ENCODE measurements at regions not wholly inside any gene's neighbourhood (a gene's known extent, or its start where the extent isn't known, plus 50 kb on each side); places are given as distances from the start of the nearest gene placed in this dataset.

- H3K9ac ChIP-seq = no peak overlapping the region
- no peaks in the 10 kb centered on the region for H4K20me1 ChIP-seq
- H3K4me1 ChIP-seq = peaks cover 19% of the 10 kb centered on the region
- no peak overlapping the region for H3K4me2 ChIP-seq
- no peaks in the 10 kb centered on the region for H3K27me3 ChIP-seq
- H3K4me3 ChIP-seq = no peak overlapping the region
- no peaks in the 10 kb centered on the region for H3K9me3 ChIP-seq
- no peaks in the 10 kb centered on the region for H3K36me3 ChIP-seq
- no peak for TF ChIP-seq Cebpa-rat (IDR thresholded peaks at IDR 0.05)
- H3K27ac ChIP-seq = peak overlapping the region; percentile 56; the same call in 1 of the 2 replicates
These were observed 99.7 kb upstream of the IRF2BP2 start for GRCh38 chr1:234709473-234710228.

GRCh38 chr1:234708700-234709395 is 98.9 kb upstream of the IRF2BP2 start:
- Histone ChIP-seq H3K4me2 (no peak overlapping the region), H3K4me1 (peaks cover 26% of the 10 kb centered on the region)

GRCh38 chr1:234707641-234708040 is 97.7 kb upstream of the IRF2BP2 start:
- H3K4me1 ChIP-seq = peaks cover 26% of the 10 kb centered on the region
- H3K27ac ChIP-seq = no peak overlapping the region
- H3K9ac ChIP-seq = no peak overlapping the region
- no peaks in the 10 kb centered on the region for H4K20me1 ChIP-seq
- TF ChIP-seq Cebpa-rat (IDR thresholded peaks at IDR 0.05) = no peak
- no peak overlapping the region for H3K4me3 ChIP-seq
- H3K4me2 ChIP-seq = no peak overlapping the region
- H3K27me3 ChIP-seq = no peaks in the 10 kb centered on the region
- H3K36me3 ChIP-seq = no peaks in the 10 kb centered on the region
- no peaks in the 10 kb centered on the region for H3K9me3 ChIP-seq

More at GRCh38 chr1:234708700-234709395, 98.9 kb upstream of the IRF2BP2 start:
- H4K20me1 ChIP-seq = no peaks in the 10 kb centered on the region
- H3K27me3 ChIP-seq = no peaks in the 10 kb centered on the region
- H3K9ac ChIP-seq = no peak overlapping the region
- TF ChIP-seq Cebpa-rat (IDR thresholded peaks at IDR 0.05) = no peak
- no peaks in the 10 kb centered on the region for H3K9me3 ChIP-seq
- H3K4me3 ChIP-seq = no peak overlapping the region
- no peak overlapping the region for H3K27ac ChIP-seq
- H3K36me3 ChIP-seq = no peaks in the 10 kb centered on the region

GRCh38 chr1:234706931-234707330 is 97.0 kb upstream of the IRF2BP2 start:
- H3K4me1 ChIP-seq = peaks cover 26% of the 10 kb centered on the region
- H3K27ac ChIP-seq = no peak overlapping the region
- H3K36me3 ChIP-seq = no peaks in the 10 kb centered on the region
- H4K20me1 ChIP-seq = no peaks in the 10 kb centered on the region
- no peak overlapping the region for H3K9ac ChIP-seq
- no peak overlapping the region for H3K4me2 ChIP-seq
- no peaks in the 10 kb centered on the region for H3K9me3 ChIP-seq
- no peak overlapping the region for H3K4me3 ChIP-seq
- no peak for TF ChIP-seq Cebpa-rat (IDR thresholded peaks at IDR 0.05)
- no peaks in the 10 kb centered on the region for H3K27me3 ChIP-seq

GRCh38 chr1:234706199-234706598 is 96.2 kb upstream of the IRF2BP2 start:
- TF ChIP-seq Cebpa-rat (IDR thresholded peaks at IDR 0.05) = no peak
- no peaks in the 10 kb centered on the region for H4K20me1 ChIP-seq
- H3K36me3 ChIP-seq = no peaks in the 10 kb centered on the region
- H3K4me2 ChIP-seq = no peak overlapping the region
- no peak overlapping the region for H3K4me3 ChIP-seq
- no peaks in the 10 kb centered on the region for H3K9me3 ChIP-seq
- no peaks in the 10 kb centered on the region for H3K27me3 ChIP-seq
- H3K9ac ChIP-seq = no peak overlapping the region
- H3K27ac ChIP-seq = no peak overlapping the region
- H3K4me1 ChIP-seq = peaks cover 26% of the 10 kb centered on the region

GRCh38 chr1:234705615-234706014 is 95.6 kb upstream of the IRF2BP2 start:
- Histone ChIP-seq H3K9me3 (no peaks in the 10 kb centered on the region), H3K27ac (no peak overlapping the region), H3K4me2 (peak overlapping the region; percentile 55), H3K27me3 (no peaks in the 10 kb centered on the region), H3K9ac (no peak overlapping the region), H3K4me3 (no peak overlapping the region), H3K4me1 (peaks cover 27% of the 10 kb centered on the region), H3K36me3 (no peaks in the 10 kb centered on the region), H4K20me1 (no peaks in the 10 kb centered on the region)
- no peak for TF ChIP-seq Cebpa-rat (IDR thresholded peaks at IDR 0.05)

- Histone ChIP-seq H3K27ac (no peak overlapping the region), H3K4me2 (peak overlapping the region; percentile 55)
These were observed 94.3 kb upstream of the IRF2BP2 start for GRCh38 chr1:234704106-234704887.

GRCh38 chr1:234702342-234703000 is 92.5 kb upstream of the IRF2BP2 start:
- H3K27ac ChIP-seq = no peak overlapping the region
- no peaks in the 10 kb centered on the region for H4K20me1 ChIP-seq
- H3K4me3 ChIP-seq = no peak overlapping the region
- no peaks in the 10 kb centered on the region for H3K9me3 ChIP-seq
- no peak overlapping the region for H3K4me2 ChIP-seq
- H3K27me3 ChIP-seq = no peaks in the 10 kb centered on the region
- no peaks in the 10 kb centered on the region for H3K36me3 ChIP-seq
- no peak overlapping the region for H3K9ac ChIP-seq
- no peak for TF ChIP-seq Cebpa-rat (IDR thresholded peaks at IDR 0.05)
- peaks cover 33% of the 10 kb centered on the region for H3K4me1 ChIP-seq

More at GRCh38 chr1:234704106-234704887, 94.3 kb upstream of the IRF2BP2 start:
- Histone ChIP-seq H3K4me3 (no peak overlapping the region), H3K9me3 (no peaks in the 10 kb centered on the region), H3K9ac (no peak overlapping the region), H3K4me1 (peaks cover 33% of the 10 kb centered on the region), H3K27me3 (no peaks in the 10 kb centered on the region), H3K36me3 (no peaks in the 10 kb centered on the region), H4K20me1 (no peaks in the 10 kb centered on the region)
- no peak for TF ChIP-seq Cebpa-rat (IDR thresholded peaks at IDR 0.05)

GRCh38 chr1:234701737-234702341 is 91.9 kb upstream of the IRF2BP2 start:
- Histone ChIP-seq H3K27me3 (no peaks in the 10 kb centered on the region), H3K36me3 (no peaks in the 10 kb centered on the region), H3K4me3 (no peak overlapping the region), H3K27ac (no peak overlapping the region), H3K9me3 (no peaks in the 10 kb centered on the region), H3K4me2 (no peak overlapping the region), H3K9ac (no peak overlapping the region), H3K4me1 (peaks cover 33% of the 10 kb centered on the region), H4K20me1 (no peaks in the 10 kb centered on the region)
- TF ChIP-seq Cebpa-rat (IDR thresholded peaks at IDR 0.05) = no peak
